Omental fat pad (tissue), 3 donors: ENCODE measurements at regions not wholly inside any gene's neighbourhood (a gene's known extent, or its start where the extent isn't known, plus 50 kb on each side); places are given as distances from the start of the nearest gene placed in this dataset.

ENCODE experiments used
- ATAC-seq: fragments of 150-250 bp; one replicate; pipeline ENCODE4 v1.9.1; 2016; ENCODE audit warnings: mild to moderate bottlenecking, moderate library complexity; ENCODE audit not compliant: low FRiP score
- DNase-seq: peaks from one replicate; pipeline ENCODE4 v3.0.0-alpha.2; 2019; ENCODE audit warnings: low spot score
- CTCF ChIP-seq, 3 donors: fragments of 450-650 bp; IDR thresholded peaks; one replicate each; pipeline ENCODE4 v1.5.1; 2016 to 2017; ENCODE audit warnings: antibody characterized with exemption in 3 of 3, mild to moderate bottlenecking in 3 of 3, moderate library complexity in 2 of 3

DNA sequence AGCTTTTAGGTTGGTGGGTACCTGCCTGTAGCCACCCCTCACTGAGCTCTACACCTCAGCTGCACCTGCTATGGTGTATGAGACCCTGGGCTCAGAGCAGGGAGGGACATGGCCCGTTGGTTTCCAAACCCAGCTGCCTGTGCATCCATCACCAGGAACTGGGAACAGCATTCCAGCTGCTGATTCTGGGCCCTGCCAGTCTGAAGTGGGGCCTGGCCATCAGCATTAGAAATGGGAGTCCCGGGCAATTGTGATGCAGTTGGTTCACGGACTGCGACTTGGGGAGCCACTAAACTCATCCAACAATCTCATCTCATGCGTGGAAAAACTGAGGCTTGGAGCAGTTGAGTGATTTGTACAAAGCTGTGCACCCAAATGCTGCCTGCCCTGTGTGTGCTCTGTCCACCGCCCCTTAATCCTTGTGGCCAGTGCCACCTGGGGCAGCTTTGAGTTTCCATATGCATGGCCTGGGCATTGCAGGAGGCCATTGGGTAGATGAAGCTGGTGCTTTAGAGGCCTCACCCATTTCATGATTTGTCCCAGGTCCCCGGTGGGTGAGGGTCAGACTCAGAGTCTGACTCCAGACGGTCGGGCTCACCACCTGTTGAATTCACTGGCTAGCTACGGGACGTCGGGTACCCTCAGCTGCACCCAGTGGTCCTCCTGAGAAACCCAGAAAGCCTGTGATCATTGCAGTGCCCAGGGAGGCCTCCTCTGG lies 109.0 kb upstream of the SHH start:
- TF ChIP-seq CTCF (IDR thresholded peaks at IDR 0.05) = no peak
- no peak for DNase-seq

GRCh38 chr7:155920068-155920461 lies 107.8 kb upstream of the SHH start:
- DNase-seq (no peak), ATAC-seq (no peak)
- no peak for TF ChIP-seq CTCF (IDR thresholded peaks at IDR 0.05)

More for the DNA sequence above, 109.0 kb upstream of the SHH start:
- no peak for ATAC-seq

GRCh38 chr7:155919391-155920067 lies 107.3 kb upstream of the SHH start:
- no peak for TF ChIP-seq CTCF (IDR thresholded peaks at IDR 0.05)

GRCh38 chr7:155918720-155919390 lies 106.6 kb upstream of the SHH start:
- DNase-seq = no peak
- no peak for TF ChIP-seq CTCF (IDR thresholded peaks at IDR 0.05)
- ATAC-seq = no peak

More at GRCh38 chr7:155919391-155920067, 107.3 kb upstream of the SHH start:
- no peak for ATAC-seq
- no peak for DNase-seq

DNA sequence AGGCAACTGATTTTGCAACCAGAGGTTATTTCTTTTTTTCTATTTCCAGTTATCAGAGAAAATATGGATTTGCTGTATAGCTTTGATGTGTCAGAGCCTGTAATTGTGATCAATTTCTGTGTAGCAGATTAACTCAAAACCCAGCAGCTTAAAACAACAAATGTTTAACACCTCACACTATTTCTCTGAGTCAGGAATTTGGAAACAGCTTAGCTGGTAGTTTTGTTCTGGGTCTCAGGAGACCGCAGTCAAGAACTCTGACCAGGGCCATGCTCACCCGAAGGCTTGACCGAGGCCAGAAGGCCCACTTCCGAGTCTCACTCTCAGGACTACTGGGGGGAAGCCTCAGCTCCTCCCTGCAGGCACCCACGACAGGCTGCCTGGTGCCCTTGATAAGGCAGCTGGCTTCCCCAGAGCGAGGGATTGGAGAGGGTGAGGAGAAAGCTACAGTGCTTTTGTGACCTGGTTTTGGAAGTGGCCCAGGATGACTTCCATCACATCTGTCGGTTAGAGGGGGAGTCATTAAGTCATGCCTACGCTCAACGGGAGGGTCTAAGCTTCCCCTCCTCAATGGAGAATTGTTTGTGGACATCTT lies 105.7 kb upstream of the SHH start:
- ATAC-seq (no peak), DNase-seq (no peak)
- TF ChIP-seq CTCF (IDR thresholded peaks at IDR 0.05) = no peak

GRCh38 chr7:155916926-155917655 lies 104.8 kb upstream of the SHH start:
- no peak for ATAC-seq
- no peak for DNase-seq
- no peak for TF ChIP-seq CTCF (IDR thresholded peaks at IDR 0.05)
